ENCODE measurements at regions not wholly inside any gene's neighbourhood (a gene's known extent, or its start where the extent isn't known, plus 50 kb on each side); places are given as distances from the start of the nearest gene placed in this dataset.

- TF ChIP-seq CTCF (IDR thresholded peaks at IDR 0.05 in 4 of 5, conservative IDR thresholded peaks at IDR 0.05 in 1 of 5) = no peak
- no peak for TF ChIP-seq POLR2A (IDR thresholded peaks at IDR 0.05)
Measured at GRCh38 chr2:7685342-7686015, 768.3 kb downstream of the RNF144A start.
